Activated CD4-positive, alpha-beta T cell treated with anti-CD3 and anti-CD28 coated beads, Interleukin-10, Interleukin-2, amounts not matched to agents 100 ng/mL and 50 ng/mL, durations not matched to agents 16 hours and 8 hours (primary cell): ENCODE measurements at regions not wholly inside any gene's neighbourhood (a gene's known extent, or its start where the extent isn't known, plus 50 kb on each side); places are given as distances from the start of the nearest gene placed in this dataset.
"Not testable (repeated sequence)": the region's sequence is repeated elsewhere in the genome, so short reads cannot be mapped to it uniquely, and the experiment has no call there.

Source experiments
- DNase-seq: peaks from one replicate; pipeline ENCODE4 v3.0.0-alpha.2; 2020

- DNase-seq, result not testable (repeated sequence)
These were observed 332.2 kb upstream of the PLGLB2 start for GRCh38 chr2:87415586-87416265.

- not testable (repeated sequence) for DNase-seq
These were observed 331.7 kb upstream of the PLGLB2 start for GRCh38 chr2:87416266-87416592.

DNA sequence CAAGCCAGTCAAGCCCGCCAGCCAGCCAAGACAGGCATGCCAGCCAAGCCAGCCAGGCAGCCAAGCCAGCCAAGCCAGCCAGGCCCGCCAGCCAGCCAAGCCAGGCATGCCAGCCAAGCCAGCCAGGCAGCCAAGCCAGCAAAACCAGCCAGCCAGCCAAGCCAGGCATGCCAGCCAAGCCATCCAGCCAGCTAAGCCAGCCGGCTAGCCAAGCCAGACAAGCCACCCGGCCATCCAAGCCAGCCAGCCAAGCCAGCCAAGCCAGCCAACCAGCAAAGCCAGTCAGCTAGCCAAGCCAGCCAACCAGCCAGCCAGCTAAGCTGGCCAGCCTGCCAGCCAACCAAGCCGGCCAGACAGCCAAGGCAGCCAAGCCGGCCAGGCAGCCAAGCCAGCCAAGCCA lies 330.7 kb upstream of the PLGLB2 start:
- DNase-seq, result not testable (repeated sequence)

GRCh38 chr2:87417742-87418567 lies 329.9 kb upstream of the PLGLB2 start:
- DNase-seq, result not testable (repeated sequence)

DNA sequence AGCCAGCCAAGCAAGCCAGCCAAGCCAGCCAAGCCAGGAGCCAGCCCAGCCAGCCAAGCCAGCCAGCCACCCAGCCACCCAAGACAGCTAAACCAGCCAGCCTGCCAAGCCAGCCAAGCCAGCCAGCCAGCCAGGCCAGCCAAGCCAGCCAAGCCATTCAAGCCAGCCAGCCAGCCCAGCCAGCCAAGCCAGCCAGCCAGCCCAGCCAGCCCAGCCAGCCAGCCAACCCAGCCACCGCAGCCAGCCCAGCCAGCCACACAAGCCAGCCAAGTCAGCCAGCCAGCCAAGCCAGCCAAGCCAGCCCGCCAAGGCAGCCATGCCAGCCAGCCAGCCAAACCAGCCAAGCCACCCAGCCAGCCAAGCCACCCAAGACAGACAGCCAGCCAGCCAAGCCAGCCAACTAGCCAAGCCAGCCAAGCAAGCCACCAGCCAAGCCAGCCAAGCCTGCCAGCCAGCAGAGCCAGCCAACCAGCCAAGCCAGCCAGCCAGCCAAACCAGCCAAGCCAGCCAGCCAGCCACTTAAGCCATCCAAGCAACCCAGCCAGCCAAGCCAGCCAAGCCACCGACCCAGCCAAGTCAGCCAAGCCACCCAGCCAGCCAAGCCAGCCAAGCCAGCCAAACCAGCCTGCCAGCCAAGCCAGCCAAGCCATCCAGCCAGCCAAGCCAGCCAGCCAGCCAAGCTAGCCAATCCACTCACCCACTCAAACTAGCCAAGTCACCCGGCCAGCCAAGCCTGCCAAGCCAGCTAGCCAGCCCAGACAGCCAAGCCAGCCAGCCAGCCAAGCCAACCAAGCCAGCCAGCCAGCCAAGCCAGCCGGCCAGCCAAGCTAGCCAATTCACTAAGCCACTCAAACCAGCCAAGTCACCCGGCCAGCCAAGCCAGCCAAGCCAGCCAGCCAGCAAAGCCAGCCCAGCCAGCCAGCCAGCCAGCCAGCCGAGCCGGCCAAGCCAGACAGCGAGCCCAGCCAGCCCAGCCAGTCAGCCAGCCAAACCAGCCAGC lies 328.8 kb upstream of the PLGLB2 start:
- DNase-seq, result not testable (repeated sequence)

- DNase-seq, result not testable (repeated sequence)
These were observed 327.9 kb upstream of the PLGLB2 start for GRCh38 chr2:87419980-87420379.

GRCh38 chr2:87420954-87421353 lies 326.9 kb upstream of the PLGLB2 start:
- not testable (repeated sequence) for DNase-seq

- not testable (repeated sequence) for DNase-seq
These were observed 323.8 kb upstream of the PLGLB2 start for GRCh38 chr2:87423796-87424762.

DNA sequence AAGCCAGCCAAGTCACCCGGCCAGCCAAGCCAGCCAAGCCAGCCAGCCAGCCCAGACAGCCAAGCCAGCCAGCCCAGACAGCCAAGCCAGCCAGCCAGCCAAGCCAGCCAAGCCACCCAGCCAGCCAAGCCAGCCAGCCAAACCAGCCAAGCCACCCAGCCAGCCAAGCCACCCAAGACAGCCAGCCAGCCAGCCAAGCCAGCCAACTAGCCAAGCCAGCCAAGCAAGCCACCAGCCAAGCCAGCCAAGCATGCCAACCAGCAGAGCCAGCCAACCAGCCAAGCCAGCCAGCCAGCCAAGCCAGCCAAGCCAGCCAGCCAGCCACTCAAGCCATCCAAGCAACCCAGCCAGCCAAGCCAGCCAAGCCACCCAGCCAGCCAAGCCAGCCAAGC lies 323.1 kb upstream of the PLGLB2 start:
- not testable (repeated sequence) for DNase-seq

GRCh38 chr2:87425191-87425590 lies 322.7 kb upstream of the PLGLB2 start:
- not testable (repeated sequence) for DNase-seq

DNA sequence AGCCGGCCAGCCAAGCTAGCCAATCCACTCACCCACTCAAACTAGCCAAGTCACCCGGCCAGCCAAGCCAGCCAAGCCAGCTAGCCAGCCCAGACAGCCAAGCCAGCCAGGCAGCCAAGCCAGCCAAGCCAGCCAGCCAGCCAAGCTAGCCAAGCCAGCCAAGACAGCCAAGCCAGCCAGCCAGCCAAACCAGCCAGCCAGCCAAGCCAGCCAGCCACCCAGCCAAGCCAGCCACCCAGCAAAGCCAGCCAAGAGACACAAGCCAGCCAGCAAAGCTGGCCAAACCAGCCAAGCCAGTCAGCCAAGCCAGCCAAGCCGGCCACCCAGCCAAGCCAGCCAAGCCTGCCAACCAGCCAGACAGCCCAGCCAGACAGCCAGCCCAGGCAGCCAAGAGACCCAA lies 322.2 kb upstream of the PLGLB2 start:
- not testable (repeated sequence) for DNase-seq

- not testable (repeated sequence) for DNase-seq
These were observed 319.3 kb upstream of the PLGLB2 start for GRCh38 chr2:87428452-87429130.

GRCh38 chr2:87429206-87429930 lies 318.5 kb upstream of the PLGLB2 start:
- not testable (repeated sequence) for DNase-seq

- DNase-seq, result not testable (repeated sequence)
These were observed 318.0 kb upstream of the PLGLB2 start for GRCh38 chr2:87429931-87430275.

DNA sequence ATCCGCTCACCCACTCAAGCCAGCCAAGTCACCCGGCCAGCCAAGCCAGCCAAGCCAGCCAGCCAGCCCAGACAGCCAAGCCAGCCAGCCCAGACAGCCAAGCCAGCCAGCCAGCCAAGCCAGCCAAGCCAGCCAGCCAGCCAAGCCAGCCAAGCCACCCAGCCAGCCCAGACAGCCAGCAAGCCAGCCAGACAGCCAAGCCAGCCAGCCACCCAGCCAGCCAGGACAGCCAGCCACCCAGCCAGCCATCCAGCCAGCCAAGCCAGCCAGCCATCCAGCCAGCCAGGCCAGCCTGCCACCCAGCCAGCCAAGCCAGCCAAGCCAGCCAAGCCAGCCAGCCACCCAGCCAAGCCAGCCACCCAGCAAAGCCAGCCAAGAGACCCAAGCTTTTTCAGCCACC lies 316.8 kb upstream of the PLGLB2 start:
- not testable (repeated sequence) for DNase-seq

GRCh38 chr2:87432711-87433453 lies 315.0 kb upstream of the PLGLB2 start:
- DNase-seq, result not testable (repeated sequence)

DNA sequence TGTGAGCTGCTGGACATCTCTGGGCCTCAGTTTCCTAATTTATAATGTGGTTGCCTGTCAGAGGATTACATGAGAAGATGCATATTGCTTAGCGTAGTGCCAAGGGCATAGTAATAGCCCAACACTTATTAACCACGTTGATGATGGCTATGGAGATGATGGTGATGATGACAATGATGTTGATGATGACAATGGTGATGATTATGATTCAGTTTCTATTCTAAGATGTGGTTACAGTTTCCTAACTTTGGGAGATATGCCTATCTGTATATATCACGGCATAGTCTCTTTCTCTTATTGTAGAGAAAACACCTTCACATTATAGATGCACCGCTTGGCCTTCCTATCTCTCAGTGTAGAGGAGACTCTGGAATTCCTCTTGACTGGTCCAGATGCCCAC lies 311.9 kb upstream of the PLGLB2 start:
- DNase-seq, result not testable (repeated sequence)

DNA sequence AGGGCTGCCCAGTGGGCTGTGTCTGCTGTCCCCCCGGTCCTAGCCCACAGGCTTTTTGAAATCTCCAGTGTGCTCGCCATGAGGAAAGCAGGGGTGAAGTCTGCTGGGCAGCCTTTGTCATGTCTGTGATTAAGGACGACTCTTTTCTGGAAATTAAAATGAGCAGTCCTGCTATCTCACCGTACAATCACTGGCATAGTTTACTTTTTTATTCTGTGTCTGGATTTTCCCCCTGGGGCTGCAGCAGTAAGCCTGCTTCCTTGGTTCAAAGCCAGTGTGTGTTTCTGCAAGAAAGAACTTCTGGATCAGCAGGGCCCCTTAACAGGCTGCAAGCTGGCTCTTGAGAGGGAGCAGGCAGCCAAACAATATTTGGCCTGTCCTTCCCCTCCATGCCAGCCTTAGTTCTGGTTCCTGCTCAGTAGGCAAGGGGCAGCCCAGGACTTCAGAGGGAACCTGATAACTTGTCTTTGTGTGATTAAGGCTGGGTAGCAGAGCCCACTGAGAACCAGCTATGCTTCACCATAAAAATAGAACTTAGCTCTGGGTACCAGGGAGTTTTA lies 310.1 kb upstream of the PLGLB2 start:
- not testable (repeated sequence) for DNase-seq

GRCh38 chr2:87438780-87439454 lies 309.0 kb upstream of the PLGLB2 start:
- DNase-seq, result not testable (repeated sequence)
